ENCODE measurements at regions not wholly inside any gene's neighbourhood (a gene's known extent, or its start where the extent isn't known, plus 50 kb on each side); places are given as distances from the start of the nearest gene placed in this dataset.

- DNase-seq: no peak
Measured at GRCh38 chr3:127371334-127371733, 83.5 kb upstream of the PRR20G start.

GRCh38 chr3:127370906-127371305 is 83.1 kb upstream of the PRR20G start:
- no peak for DNase-seq

GRCh38 chr3:127369356-127369935 is 81.6 kb upstream of the PRR20G start:
- no peak for DNase-seq

DNA sequence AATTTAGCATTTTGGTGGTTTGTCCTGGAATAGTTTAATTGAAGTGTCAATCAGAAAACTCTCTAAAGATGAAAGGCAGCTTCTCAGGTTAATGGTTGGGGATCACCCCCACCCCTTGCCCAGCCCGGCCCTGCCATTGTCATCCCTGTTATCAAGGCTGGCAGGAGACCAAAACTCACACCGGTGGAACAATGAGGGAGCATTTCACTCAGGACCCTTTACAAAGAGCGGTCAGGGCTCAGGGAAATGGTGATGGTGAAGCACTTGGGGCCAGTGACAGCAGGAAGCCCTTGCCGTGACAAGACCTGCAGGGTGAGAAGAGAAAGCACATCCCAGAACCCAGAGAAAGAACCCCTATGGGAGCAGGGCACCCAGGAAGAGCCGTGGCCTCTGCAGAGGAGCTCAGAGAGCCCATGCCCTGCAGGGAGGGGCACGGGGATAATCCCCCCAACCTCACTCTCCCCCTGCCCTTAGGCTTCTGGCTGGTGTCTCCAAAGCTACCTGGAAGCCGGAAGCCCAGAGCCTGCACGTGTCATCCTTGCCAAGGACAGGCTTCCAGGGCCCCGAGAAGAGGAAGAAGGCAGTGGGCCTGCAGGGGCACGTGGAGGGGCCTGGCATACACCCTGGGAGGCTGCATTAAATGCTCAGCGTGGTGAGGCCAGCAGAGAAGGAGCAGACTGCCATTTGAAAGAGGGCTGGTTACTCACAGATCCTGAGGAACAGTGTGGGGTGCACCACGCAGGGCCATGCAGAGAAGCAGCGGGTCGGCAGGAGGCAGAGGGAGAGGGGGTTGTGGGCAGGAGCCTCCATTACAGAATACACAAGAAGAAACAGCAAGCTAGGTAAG is 80.6 kb upstream of the PRR20G start:
- DNase-seq: no peak

- DNase-seq: no peak
Measured at GRCh38 chr3:127367593-127367992, 79.7 kb upstream of the PRR20G start.

GRCh38 chr3:127366383-127366782 is 78.5 kb upstream of the PRR20G start:
- no peak for DNase-seq

- no peak for DNase-seq
Measured at GRCh38 chr3:127365163-127365798, 77.4 kb upstream of the PRR20G start.

DNA sequence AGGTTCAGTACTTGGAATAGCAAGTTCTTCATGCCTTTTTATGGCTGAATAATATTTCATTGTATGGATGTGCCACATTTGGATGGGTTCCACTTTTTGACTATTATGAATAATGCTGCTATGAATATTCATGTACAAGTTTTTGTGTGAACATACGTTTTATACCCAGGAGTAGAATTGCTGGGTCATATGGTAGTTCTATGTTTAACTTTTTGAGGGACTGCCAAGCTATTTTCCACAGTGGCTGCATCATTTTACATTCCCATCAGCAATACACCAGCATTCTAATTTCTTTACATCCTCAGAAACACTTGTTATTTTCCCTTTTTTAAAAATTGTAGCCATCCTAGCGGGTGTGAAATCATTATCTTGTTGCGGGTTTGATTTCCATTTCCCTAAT is 76.0 kb upstream of the PRR20G start:
- no peak for DNase-seq

DNA sequence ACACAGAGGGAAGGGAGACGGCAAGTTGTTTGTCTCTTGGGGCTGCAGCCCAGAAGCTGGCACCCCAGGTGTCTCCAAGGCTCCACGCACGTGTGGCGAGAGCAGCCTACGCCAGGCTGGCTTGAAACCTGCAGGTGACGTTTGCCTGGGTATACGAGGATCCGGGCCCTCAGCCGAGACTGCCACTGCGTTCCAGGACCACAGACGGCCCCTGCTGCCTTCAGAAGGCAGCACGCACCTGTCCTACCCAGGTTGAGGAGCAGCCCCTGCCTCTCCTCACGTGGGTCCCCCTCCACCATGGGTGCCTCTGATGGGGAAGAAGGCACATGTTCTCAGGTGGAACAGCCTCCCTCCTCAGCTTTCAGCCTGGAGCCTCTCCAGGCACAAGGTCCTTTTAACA is 75.3 kb upstream of the PRR20G start:
- DNase-seq: no peak

DNA sequence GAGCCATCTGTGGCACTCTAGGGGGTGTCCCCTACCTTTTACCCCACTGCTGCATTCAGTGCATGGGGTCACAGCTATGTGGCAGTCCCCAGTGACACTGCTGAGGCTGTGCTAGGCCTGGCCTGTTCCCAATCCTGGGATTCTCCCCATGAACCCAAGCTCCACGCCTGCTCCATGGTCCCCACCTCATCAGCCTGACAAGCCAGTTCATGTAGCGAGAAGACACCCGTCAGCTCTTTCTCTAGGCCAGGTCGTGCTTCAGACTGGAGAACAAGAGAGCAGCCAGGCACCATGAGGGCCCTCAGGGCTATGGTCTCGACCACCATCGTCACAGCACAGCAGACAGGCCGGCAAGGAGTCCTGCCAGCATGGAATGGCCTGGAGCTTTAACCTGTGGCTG is 72.8 kb upstream of the PRR20G start:
- DNase-seq: no peak

DNA sequence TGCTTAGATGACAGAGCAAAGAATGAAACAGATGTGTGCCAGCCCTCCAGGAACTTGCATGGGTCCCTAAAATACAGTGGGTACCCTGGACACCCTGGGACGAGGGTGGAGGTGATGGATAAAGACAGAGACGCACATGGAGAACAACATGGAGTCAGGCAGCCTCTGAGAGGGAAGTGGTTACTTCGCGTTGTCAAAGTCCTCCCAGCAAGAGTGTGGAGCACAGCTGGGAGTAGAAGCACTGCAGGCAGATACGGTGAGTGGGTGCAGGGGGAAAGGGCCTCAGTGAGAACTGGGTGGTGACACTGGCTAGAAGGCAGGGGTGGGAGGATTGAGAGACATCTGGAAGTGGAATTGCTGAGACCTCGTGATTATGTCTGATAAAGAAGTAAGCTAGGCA is 70.8 kb upstream of the PRR20G start:
- DNase-seq: no peak

GRCh38 chr3:127356381-127356780 is 68.5 kb upstream of the PRR20G start:
- DNase-seq: no peak

DNA sequence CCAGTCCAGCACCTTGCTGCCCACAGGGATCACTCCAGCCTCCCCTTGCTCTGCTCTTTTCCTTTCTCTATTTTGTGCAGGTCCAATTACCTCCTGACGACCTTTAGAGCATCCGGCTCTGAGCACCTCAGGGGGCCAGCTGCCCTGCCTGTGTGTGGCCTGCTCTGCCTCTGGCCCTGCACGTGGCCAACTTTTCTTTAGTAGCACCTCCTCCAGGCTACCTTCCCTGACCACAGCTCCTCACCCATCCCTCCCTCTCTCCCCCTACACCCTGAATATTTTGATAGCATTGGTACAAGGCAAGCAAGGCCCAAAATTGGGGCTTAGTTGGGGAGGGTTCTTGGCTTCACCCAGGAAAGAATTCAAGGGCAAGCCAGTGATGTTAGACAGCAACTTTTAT is 66.9 kb upstream of the PRR20G start:
- DNase-seq: no peak

DNA sequence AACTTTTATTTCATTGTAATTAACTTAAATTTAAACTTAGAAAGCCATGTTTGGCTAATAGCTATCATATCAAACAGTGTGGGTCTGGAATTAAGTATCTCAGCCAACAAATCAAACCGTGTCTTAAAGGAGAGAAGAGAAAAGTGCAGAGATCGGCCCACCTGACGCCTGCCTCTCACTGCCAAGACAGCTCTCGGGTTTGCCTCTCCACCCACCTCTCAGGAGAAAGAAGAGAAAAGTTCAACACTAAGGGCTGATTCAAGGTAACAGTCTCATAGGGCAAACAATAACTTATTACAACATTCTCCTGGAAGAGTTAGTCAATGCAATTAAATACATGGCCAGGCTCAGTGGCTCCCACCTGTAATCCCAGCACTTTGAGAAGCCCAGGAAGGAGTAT is 64.8 kb upstream of the PRR20G start:
- DNase-seq: no peak

DNA sequence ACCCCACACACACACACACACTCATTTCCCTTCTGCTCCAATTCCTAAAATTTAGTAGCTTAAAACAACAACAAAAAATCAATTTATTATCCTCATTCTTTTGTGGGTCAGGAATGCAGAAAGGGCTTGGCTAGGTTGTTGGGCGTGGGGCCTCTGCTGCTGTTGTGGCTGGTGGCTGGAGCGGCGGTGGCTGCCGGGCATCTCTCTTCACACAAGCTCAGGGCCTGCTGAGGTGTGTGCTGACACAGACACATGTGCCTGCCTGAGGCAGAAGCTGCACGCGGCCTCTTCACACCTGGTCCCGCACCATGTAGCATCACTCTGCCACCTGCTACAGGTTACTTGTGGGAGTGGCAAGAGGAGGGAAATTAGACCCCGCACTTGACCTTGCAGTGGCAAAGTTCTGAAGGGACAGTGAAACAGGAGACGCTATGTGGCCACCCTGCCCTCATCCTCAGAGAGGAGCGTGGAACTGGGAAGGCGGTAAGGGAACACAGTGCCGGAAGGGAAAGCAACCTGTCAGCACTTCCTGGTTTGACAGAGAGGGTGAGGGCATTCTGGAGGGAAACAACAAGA is 64.0 kb upstream of the PRR20G start:
- no peak for DNase-seq

DNA sequence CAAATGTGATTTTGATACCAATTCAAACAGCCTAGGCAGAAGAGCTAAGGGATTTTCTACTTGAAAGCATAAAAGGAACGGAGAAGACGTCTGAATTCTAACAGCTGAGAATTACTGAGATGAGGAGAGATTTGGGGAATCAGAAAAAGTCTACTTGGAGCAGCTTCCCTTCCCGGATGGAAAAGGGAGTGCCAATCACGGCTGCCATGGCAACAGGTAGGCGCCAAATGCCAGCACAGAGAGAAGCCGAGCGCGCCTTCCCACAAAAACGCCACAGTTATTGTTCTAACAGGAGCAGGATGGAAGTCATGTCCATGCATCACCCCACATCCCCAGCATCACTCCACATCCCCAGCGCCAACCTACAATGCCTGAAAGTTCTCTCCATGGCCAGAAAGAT is 63.5 kb upstream of the PRR20G start:
- DNase-seq: no peak

DNA sequence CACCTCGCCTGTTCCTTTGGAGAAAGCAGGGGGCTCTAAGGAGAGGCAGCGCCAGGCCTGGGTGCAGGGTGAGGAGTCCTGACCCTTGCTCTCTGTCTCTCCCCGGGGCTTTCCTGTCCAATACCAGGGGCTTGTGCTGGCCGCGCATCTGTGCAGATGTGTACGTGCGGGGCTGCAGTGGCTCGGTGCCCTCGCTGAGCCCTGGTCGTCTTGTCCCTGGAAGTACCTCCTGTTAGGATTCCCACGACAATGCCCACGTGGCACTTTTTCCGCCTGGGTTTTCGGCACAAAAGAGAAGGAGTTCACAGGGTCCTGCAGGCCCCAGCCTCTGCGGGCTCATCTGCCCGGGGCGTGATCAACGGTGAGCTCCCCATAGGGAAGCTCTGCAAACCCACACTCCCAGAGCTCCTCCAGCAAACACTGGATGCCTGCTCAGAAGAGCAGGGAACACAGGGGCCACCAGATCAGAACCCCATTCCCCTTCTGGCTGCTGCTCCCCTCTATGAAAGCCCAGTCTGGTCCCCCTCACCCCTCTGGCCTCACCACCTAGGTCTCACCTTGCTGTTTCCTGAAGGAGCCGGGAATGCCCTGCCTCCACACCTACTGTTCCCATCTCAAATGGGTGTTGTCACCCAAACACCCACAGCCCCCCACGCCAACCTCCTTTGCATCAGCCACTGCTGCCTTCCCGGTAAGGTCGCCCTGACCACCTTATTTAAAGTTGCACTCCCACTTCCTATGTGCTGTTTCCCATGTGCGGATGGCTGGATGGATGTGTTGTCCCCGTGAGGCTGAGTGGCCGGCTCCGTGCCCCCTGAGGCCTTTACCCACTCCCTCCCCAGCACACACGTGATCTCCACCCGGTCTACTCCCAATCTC is 62.6 kb upstream of the PRR20G start:
- DNase-seq: no peak

DNA sequence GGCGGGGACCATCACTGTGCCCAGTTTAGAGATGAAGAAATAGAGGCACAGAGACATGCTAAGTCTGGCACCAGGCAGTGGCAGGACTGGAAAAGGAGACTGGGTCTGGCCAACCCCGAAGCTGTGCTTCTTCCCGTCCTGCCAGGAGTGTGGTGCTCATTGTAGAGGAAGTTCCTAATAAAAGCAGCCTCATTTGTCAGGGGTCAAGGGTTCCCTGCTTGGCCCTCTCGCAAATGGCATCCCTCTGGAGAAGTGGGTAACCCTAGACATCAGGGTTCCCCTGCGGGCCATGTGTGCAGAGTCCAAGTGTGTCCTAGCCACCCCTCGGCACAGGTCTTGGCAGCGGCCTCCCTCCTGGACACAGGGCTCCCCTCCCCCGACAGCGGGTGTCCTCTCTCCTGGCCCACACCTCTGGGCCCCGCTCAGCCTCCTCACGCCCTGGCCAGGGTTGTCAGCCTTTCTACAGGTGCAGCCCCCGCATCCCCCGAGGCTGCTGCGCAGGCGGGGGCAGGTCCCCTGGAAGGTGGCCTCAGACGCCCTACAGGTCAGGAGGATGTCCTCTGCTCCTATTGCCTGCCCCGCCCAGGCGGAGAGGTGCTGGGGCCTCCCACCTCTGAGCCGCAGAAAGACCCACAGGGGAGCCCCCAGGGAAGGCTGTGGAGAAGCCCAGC is 61.8 kb upstream of the PRR20G start:
- no peak for DNase-seq

- no peak for DNase-seq
Measured at GRCh38 chr3:127342735-127343134, 54.9 kb upstream of the PRR20G start.

DNA sequence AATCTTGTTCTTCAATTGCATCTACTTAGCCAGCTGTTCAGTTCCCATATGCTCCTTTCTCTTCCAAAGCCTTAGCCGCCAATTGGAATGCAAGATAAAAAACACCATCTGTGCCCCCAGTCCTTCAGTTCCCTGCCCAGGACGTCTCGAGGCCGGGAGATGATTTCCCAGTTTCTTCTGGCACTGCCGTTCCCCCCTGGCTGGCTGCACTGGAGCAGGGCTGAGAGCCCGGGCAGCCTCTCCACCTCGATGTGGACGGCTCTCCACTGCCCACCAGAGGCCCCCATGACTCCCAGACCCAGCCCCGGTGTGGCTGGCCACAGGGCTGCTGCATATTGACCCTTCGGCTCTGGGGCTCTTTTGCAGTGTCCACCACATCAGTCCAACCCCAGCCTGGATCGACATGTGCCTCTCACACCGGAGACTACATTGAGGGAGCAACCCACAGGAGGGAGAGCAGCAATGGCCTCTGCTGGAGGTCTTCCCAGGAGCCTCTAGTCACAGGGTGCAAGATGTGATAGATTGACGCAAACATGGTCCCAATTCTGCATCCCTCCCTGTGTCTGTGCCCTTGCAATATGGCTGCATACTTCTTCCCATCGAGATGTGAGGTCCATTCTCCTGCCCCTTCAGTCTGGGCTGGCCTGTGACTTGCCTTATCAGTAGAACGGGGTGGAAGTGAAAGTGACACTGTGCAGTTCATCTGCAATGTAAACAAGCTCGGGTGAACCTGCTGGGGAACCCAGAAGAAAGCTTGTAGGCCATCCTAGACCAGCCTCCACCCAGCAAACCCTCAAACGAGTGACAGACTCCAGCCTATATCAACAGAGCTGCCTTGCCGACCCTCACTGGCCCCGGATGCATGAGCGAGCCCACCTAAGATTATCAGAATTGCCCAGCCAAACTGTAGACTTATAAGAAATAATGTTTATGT is 52.3 kb upstream of the PRR20G start:
- no peak for DNase-seq

- DNase-seq: no peak
Measured at GRCh38 chr3:127339016-127339415, 51.2 kb upstream of the PRR20G start.

Data from CD4-positive, alpha-beta T cell treated with Interleukin-6 for 4 hours (primary cell).